ENCODE measurements at regions not wholly inside any gene's neighbourhood (a gene's known extent, or its start where the extent isn't known, plus 50 kb on each side); places are given as distances from the start of the nearest gene placed in this dataset.
A peak's percentile ranks its signal among the peaks of the same experiment; 100 is the strongest.

DNA sequence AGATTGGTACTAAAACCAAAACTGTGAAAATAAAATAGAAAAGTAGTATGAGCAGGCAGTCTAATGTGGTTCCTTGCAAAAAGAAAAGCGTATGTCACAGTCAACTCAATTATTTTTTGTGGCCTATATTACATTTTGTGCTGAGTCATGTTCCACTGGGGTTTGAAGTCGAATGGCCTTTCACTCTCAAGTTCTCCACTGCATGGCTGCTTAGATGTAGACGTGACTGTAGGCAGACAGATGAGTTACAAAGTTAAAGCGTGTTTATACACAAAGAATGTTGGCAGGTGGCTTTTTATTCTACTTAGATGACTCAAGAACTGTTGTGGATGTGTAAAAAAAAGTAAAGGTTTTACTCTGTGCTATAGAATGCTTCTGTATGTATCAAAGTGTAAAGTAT, 133.9 kb downstream of the SLITRK6 start:
- H4K5ac ChIP-seq (ENCODE audit: low read depth, low read length), result peak overlapping the region; percentile 49; the same call in 1 of the 2 replicates
- no peak overlapping the region for H3K9ac ChIP-seq (ENCODE audit: low read depth, low read length)
- ChIA-PET CTCF (no interaction called here), POLR2A (ENCODE audit: unreplicated experiment) (no interaction called here)
- in situ Hi-C loops (cut with MboI; ENCODE audit: low sequenced_read_pairs), result no loop called here
- H4K8ac ChIP-seq (ENCODE audit: low read depth in 2 of 2, low read length in 2 of 2), result peak overlapping the region in 1 of 2 experiments; percentile 4; a peak in 2 of 4 replicates
- dilution Hi-C loops (cut with HindIII; ENCODE audit: low sequenced_read_pairs, unreplicated experiment), result no loop called here
- WGBS, 2 experiments (ENCODE audit: extremely low coverage in 2 of 2, insufficient read length in 1 of 2), result 100% methylated on average over 1 of the region's 4 CpGs; no CpG with 5 or more reads in 1 of the 2 experiments
- H3K4me3 ChIP-seq (ENCODE audit: insufficient read depth, low read depth, low read length), result no peak overlapping the region
- H2BK5ac ChIP-seq (ENCODE audit: low read depth, low read length, poor library complexity, severe bottlenecking), result peak overlapping the region; percentile 94
- peak; percentile 82 for DNase-seq
- H3K4me1 ChIP-seq (ENCODE audit: control insufficient read depth, insufficient read depth, low read length), result no peaks in the 10 kb centered on the region; the same call in 1 of the 2 replicates
- H3K79me1 ChIP-seq (ENCODE audit: low read depth in 1 of 2, low read length in 2 of 2), result no peaks in the 10 kb centered on the region
- no peak overlapping the region for H3K14ac ChIP-seq (replicated peaks; ENCODE audit: low read depth, low read length)
- peak overlapping the region; percentile 15; the same call in 1 of the 2 replicates for H3K27ac ChIP-seq (ENCODE audit: insufficient read depth, low read length)
- no peak overlapping the region for H3K23ac ChIP-seq (ENCODE audit: low read depth, low read length)
- H3K36me3 ChIP-seq (ENCODE audit: control insufficient read depth, insufficient read depth, low read length), result no peaks in the 10 kb centered on the region
- H2BK120ac ChIP-seq (ENCODE audit: low read depth, low read length), result no peak overlapping the region
- H3K27me3 ChIP-seq (ENCODE audit: control insufficient read depth, insufficient read depth, low read length), result no peaks in the 10 kb centered on the region
- no peaks in the 10 kb centered on the region for H3K9me3 ChIP-seq (ENCODE audit: control insufficient read depth, insufficient read depth, low read length)
- no peak overlapping the region; the same call in 1 of the 2 replicates for H3K18ac ChIP-seq (ENCODE audit: low read depth, low read length)
- no peaks in the 10 kb centered on the region for H3K9me1 ChIP-seq (ENCODE audit: insufficient read depth, low read length)
- TF ChIP-seq MAFK (IDR thresholded peaks at IDR 0.05; ENCODE audit: low read depth, low read length) (peak; percentile 92), CTCF (conservative IDR thresholded peaks at IDR 0.05; ENCODE audit: low read depth, low read length) (no peak), NFE2L2 (IDR thresholded peaks at IDR 0.05; ENCODE audit: low read depth, low read length) (peak; percentile 99)
- intact Hi-C loops (cut with micrococcal nuclease), result no loop called here
- peak overlapping the region; percentile 19; the same call in 1 of the 2 replicates for H3K4ac ChIP-seq (ENCODE audit: low read depth, low read length)
- peak; percentile 77 for ATAC-seq (ENCODE audit: low read depth)
- no peak overlapping the region for H4K91ac ChIP-seq (ENCODE audit: insufficient read depth, low read depth, low read length)
- no TSS peak for BruUV-seq (replicated peaks)
- H3K56ac ChIP-seq (ENCODE audit: extremely low read depth, insufficient read depth, low read length), result no peak overlapping the region
- H2AK9ac ChIP-seq (replicated peaks; ENCODE audit: low read depth, low read length, poor library complexity), result no peak overlapping the region
- no peak overlapping the region for H2AFZ ChIP-seq (replicated peaks; ENCODE audit: low read length, poor library complexity)
- no peaks in the 10 kb centered on the region for H4K20me1 ChIP-seq (ENCODE audit: insufficient read depth, low read length)
- no peak overlapping the region for H2BK15ac ChIP-seq (ENCODE audit: low read depth, low read length)
- H3K4me2 ChIP-seq (ENCODE audit: low read depth, low read length), result no peak overlapping the region
- no peak overlapping the region for H2AK5ac ChIP-seq (ENCODE audit: low read depth, low read length)
- no peak overlapping the region; the same call in 1 of the 2 replicates for H2BK20ac ChIP-seq (ENCODE audit: low read depth, low read length)

Measured in IMR-90 (cell line).